ENCODE measurements at regions not wholly inside any gene's neighbourhood (a gene's known extent, or its start where the extent isn't known, plus 50 kb on each side); places are given as distances from the start of the nearest gene placed in this dataset.

- TF ChIP-seq POLR2A (IDR thresholded peaks at IDR 0.05), result no peak
- no peak for TF ChIP-seq CTCF (IDR thresholded peaks at IDR 0.05)
Measured at GRCh38 chr9:106677830-106678229, 185.1 kb upstream of the ZNF462 start.

All from Peyer's patch (tissue), 4 donors.